Left lung (tissue), 4 donors: ENCODE measurements at regions not wholly inside any gene's neighbourhood (a gene's known extent, or its start where the extent isn't known, plus 50 kb on each side); places are given as distances from the start of the nearest gene placed in this dataset.
"Not testable (repeated sequence)": the region's sequence is repeated elsewhere in the genome, so short reads cannot be mapped to it uniquely, and the experiment has no call there.

ENCODE experiments used
- ATAC-seq: fragments of 200-7000 bp; cut with Tn5 transposase; one replicate; pipeline ENCODE4 v1.9.1; 2020; ENCODE audit warnings: moderate library complexity
- DNase-seq, 4 donors: peaks; one replicate each; pipeline ENCODE4 v3.0.0-alpha.2; 2013 to 2020
- H3K27ac ChIP-seq, 2 donors: fragments of 200-600 bp; sonication (generic) in 1 of 2; one replicate each; pipeline versions ENCODE4 v1.5.0 to v1.8.0; 2020 to 2021
- H3K27me3 ChIP-seq, 2 donors: fragments of 200-600 bp; sonication (generic) in 1 of 2; one replicate each; pipeline versions ENCODE4 v1.5.0 to v1.8.0; 2020 to 2021
- H3K36me3 ChIP-seq, 2 donors: fragments of 200-600 bp; sonication (generic) in 1 of 2; one replicate each; pipeline versions ENCODE4 v1.5.0 to v1.8.0; 2020 to 2021
- H3K4me1 ChIP-seq, 2 donors: fragments of 200-600 bp; one replicate each; pipeline ENCODE4 v1.8.0; 2021
- H3K4me3 ChIP-seq, 2 donors: fragments of 200-600 bp; sonication (generic) in 1 of 2; one replicate each; pipeline versions ENCODE4 v1.5.0 to v1.8.0; 2020 to 2021; ENCODE audit warnings: mild to moderate bottlenecking in 1 of 2
- H3K9me3 ChIP-seq, 2 donors: fragments of 200-600 bp; sonication (generic) in 1 of 2; one replicate each; pipeline versions ENCODE4 v1.5.0 to v1.8.0; 2020 to 2021
- CTCF ChIP-seq, 2 donors: fragments of 200-600 bp; sonication (generic) in 1 of 2; IDR thresholded peaks; one replicate each; pipeline versions ENCODE4 v1.5.0 to v1.8.0; 2021; ENCODE audit warnings: antibody characterized with exemption in 2 of 2
- intact Hi-C, 2 donors: fragments of 100-400 bp; cut with DNase I; formaldehyde crosslinking; loops; one replicate each; pipeline versions ENCODE4 v1.11.2 to v1.14.2; 2022
- donor health status: DM: no; HTN: yes; CAD: no.
- donor health status: DM: no; HTN: no; CAD: no.

- Histone ChIP-seq H3K4me1 (no peaks in the 10 kb centered on the region), H3K36me3 (no peaks in the 10 kb centered on the region), H3K27ac (no peak overlapping the region), H3K27me3 (no peaks in the 10 kb centered on the region), H3K9me3 (no peaks in the 10 kb centered on the region), H3K4me3 (no peak overlapping the region)
- peak; percentile 22 to 29 for TF ChIP-seq CTCF (IDR thresholded peaks at IDR 0.05)
- DNase-seq (peak in 1 of 4 donors; percentile 33), ATAC-seq (no peak)
- intact Hi-C loops, result no loop called here
Observed at GRCh38 chr4:11954093-11954492, 525.4 kb upstream of the HS3ST1 start.

- H3K9me3 ChIP-seq, result no peaks in the 10 kb centered on the region
- no peak for DNase-seq
- no peak overlapping the region for H3K27ac ChIP-seq
- H3K27me3 ChIP-seq, result no peaks in the 10 kb centered on the region
- intact Hi-C loops, result no loop called here
- no peaks in the 10 kb centered on the region for H3K4me1 ChIP-seq
- no peak for TF ChIP-seq CTCF (IDR thresholded peaks at IDR 0.05)
- no peaks in the 10 kb centered on the region for H3K36me3 ChIP-seq
- no peak for ATAC-seq
- H3K4me3 ChIP-seq, result no peak overlapping the region
Observed at GRCh38 chr4:11949355-11949754, 520.7 kb upstream of the HS3ST1 start.

- H3K36me3 ChIP-seq, ATAC-seq, H3K4me1 ChIP-seq, H3K27me3 ChIP-seq, DNase-seq, H3K9me3 ChIP-seq, H3K27ac ChIP-seq, H3K4me3 ChIP-seq, intact Hi-C loops: not testable (repeated sequence)
Observed at GRCh38 chr4:11947629-11948028, 518.9 kb upstream of the HS3ST1 start.

- no peak overlapping the region for H3K27ac ChIP-seq
- no peak for ATAC-seq
- TF ChIP-seq CTCF (IDR thresholded peaks at IDR 0.05), result no peak
- peak in 2 of 4 donors; percentile 72 to 74 for DNase-seq
- no peaks in the 10 kb centered on the region for H3K36me3 ChIP-seq
- intact Hi-C loops, result no loop called here
- no peaks in the 10 kb centered on the region for H3K4me1 ChIP-seq
- H3K27me3 ChIP-seq, result no peaks in the 10 kb centered on the region
- peaks cover 0 to 1% of the 10 kb centered on the region in 2 donors for H3K9me3 ChIP-seq
- no peak overlapping the region for H3K4me3 ChIP-seq
Observed at GRCh38 chr4:11937941-11938340, 509.2 kb upstream of the HS3ST1 start.

GRCh38 chr4:11931266-11931820 is 502.6 kb upstream of the HS3ST1 start:
- no peak for TF ChIP-seq CTCF (IDR thresholded peaks at IDR 0.05)
- peaks cover 0 to 2% of the 10 kb centered on the region in 2 donors for H3K9me3 ChIP-seq
- ATAC-seq (no peak), DNase-seq (no peak)
- H3K4me3 ChIP-seq, result no peak overlapping the region
- H3K27me3 ChIP-seq, result no peaks in the 10 kb centered on the region
- intact Hi-C loops, result no loop called here
- no peaks in the 10 kb centered on the region for H3K36me3 ChIP-seq
- no peaks in the 10 kb centered on the region for H3K4me1 ChIP-seq
- no peak overlapping the region for H3K27ac ChIP-seq

GRCh38 chr4:11929080-11929479 is 500.4 kb upstream of the HS3ST1 start:
- Histone ChIP-seq H3K4me1 (no peaks in the 10 kb centered on the region), H3K36me3 (no peaks in the 10 kb centered on the region), H3K27ac (no peak overlapping the region), H3K9me3 (peaks cover 0 to 2% of the 10 kb centered on the region in 2 donors), H3K27me3 (no peaks in the 10 kb centered on the region), H3K4me3 (no peak overlapping the region)
- intact Hi-C loops, result no loop called here
- TF ChIP-seq CTCF (IDR thresholded peaks at IDR 0.05), result no peak
- DNase-seq, result no peak
- no peak for ATAC-seq
